ENCODE measurements at regions not wholly inside any gene's neighbourhood (a gene's known extent, or its start where the extent isn't known, plus 50 kb on each side); places are given as distances from the start of the nearest gene placed in this dataset.

- H3K9me3 ChIP-seq (ENCODE audit: control insufficient read depth, low read length), result no peaks in the 10 kb centered on the region
- H3K4me1 ChIP-seq (ENCODE audit: control insufficient read depth, insufficient read depth, low read length), result no peaks in the 10 kb centered on the region
- H3K4me3 ChIP-seq (ENCODE audit: insufficient read depth, low read depth, low read length), result no peak overlapping the region
- no peak overlapping the region for H3K27ac ChIP-seq (ENCODE audit: insufficient read depth, low read depth, low read length, poor library complexity, severe bottlenecking)
- WGBS, 2 experiments, result 95 to 100% methylated on average over 2 of the region's 2 CpGs
- no peaks in the 10 kb centered on the region for H3K36me3 ChIP-seq (ENCODE audit: control insufficient read depth, insufficient read depth, low read length)
- H3K27me3 ChIP-seq (ENCODE audit: control insufficient read depth, insufficient read depth, low read length, poor library complexity, severe bottlenecking), result no peaks in the 10 kb centered on the region
Measured at GRCh38 chr6:90816764-90817163, 229.9 kb upstream of the MAP3K7 start.

DNA sequence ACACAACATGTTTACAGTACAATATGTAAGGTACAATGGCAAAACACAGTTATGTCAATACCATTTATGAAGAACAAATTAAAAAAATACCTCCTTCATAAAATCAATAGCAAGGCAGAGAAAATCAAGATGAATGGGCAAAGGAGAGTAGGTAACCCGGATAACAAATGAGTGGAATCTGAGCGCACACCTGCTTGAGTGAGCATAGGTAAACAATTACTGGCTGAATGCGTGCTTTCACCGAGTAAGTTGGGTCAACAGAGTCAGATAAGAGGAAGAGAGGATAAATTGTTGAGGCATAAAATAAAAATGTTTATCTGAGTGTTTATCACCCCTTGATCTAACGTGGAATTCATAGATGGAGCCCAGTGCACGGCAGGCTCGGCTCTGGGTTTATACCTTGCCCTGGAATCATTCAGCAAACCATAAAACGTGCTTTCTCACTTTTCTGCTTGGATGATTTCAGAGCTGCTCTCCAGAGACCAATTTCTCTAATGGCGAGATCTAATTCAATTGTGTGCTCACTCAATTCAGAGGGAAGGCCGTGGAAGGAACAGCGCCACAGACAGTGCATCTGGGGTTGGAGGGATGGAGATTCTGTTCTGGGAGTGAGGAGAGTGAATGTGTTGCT lies 224.8 kb upstream of the MAP3K7 start:
- no peaks in the 10 kb centered on the region for H3K9me3 ChIP-seq (ENCODE audit: control insufficient read depth, low read length)
- no peaks in the 10 kb centered on the region for H3K4me1 ChIP-seq (ENCODE audit: control insufficient read depth, insufficient read depth, low read length)
- WGBS, 2 experiments, result 88 to 92% methylated on average over 11 of the region's 11 CpGs
- no peaks in the 10 kb centered on the region for H3K27me3 ChIP-seq (ENCODE audit: control insufficient read depth, insufficient read depth, low read length, poor library complexity, severe bottlenecking)
- H3K4me3 ChIP-seq (ENCODE audit: insufficient read depth, low read depth, low read length), result no peak overlapping the region
- H3K36me3 ChIP-seq (ENCODE audit: control insufficient read depth, insufficient read depth, low read length), result no peaks in the 10 kb centered on the region
- no peak overlapping the region for H3K27ac ChIP-seq (ENCODE audit: insufficient read depth, low read depth, low read length, poor library complexity, severe bottlenecking)

DNA sequence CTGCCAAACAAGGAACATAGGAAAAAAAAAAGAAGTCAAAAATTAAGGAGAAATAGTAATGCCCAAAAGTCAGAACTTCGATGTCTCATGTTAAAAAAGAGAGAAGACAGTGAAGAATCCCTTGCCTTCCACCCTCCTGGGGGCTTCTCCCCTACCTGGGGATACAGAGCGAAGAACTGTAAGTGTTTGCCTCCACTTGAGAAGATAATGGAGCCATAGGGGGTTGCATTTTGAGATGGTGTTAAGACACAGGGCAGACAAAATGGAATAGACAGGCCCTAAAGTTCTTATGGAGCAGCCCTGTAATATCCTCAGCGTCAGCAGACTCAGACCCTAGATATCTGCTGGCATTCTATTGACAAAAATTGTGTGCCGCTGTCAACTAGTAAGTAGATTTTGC lies 222.2 kb upstream of the MAP3K7 start:
- Histone ChIP-seq H3K4me3 (ENCODE audit: insufficient read depth, low read depth, low read length) (no peak overlapping the region), H3K27ac (ENCODE audit: insufficient read depth, low read depth, low read length, poor library complexity, severe bottlenecking) (no peak overlapping the region), H3K4me1 (ENCODE audit: control insufficient read depth, insufficient read depth, low read length) (no peaks in the 10 kb centered on the region), H3K27me3 (ENCODE audit: control insufficient read depth, insufficient read depth, low read length, poor library complexity, severe bottlenecking) (no peaks in the 10 kb centered on the region), H3K9me3 (ENCODE audit: control insufficient read depth, low read length) (no peaks in the 10 kb centered on the region), H3K36me3 (ENCODE audit: control insufficient read depth, insufficient read depth, low read length) (no peaks in the 10 kb centered on the region)
- WGBS, 2 experiments, result 82 to 83% methylated on average over 4 of the region's 4 CpGs

GRCh38 chr6:90807791-90808701 lies 221.2 kb upstream of the MAP3K7 start:
- WGBS, 2 experiments, result 89 to 94% methylated on average over 5 to 6 of the region's 6 CpGs
- H3K36me3 ChIP-seq (ENCODE audit: control insufficient read depth, insufficient read depth, low read length), result no peaks in the 10 kb centered on the region
- no peaks in the 10 kb centered on the region for H3K9me3 ChIP-seq (ENCODE audit: control insufficient read depth, low read length)
- no peaks in the 10 kb centered on the region for H3K27me3 ChIP-seq (ENCODE audit: control insufficient read depth, insufficient read depth, low read length, poor library complexity, severe bottlenecking)
- no peak overlapping the region for H3K4me3 ChIP-seq (ENCODE audit: insufficient read depth, low read depth, low read length)
- H3K4me1 ChIP-seq (ENCODE audit: control insufficient read depth, insufficient read depth, low read length), result no peaks in the 10 kb centered on the region
- no peak overlapping the region for H3K27ac ChIP-seq (ENCODE audit: insufficient read depth, low read depth, low read length, poor library complexity, severe bottlenecking)

DNA sequence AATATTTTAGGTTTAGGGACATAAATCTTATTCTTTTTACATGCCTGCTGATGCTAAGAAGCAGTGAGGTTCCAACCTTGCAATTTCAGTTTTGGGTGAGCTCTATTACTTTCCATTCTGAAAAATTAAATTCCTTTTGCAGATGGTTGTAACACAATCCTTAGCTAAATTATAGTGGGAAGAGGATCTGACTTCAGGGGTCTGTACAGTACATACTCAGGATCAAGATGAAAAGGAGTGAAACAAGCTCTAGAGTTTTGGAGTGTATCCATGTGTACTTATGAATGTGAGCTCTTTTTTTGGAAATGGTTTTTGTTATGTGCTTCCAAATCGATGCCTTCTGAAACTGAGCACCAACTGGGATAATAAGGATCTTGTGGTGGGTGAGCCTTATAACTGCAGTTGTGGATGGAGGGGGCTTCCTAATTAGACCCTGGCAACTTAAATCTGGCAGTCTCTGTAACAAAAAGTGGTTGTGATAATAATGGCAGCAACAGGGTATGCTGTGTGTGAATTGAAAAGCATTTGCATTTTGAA lies 218.8 kb upstream of the MAP3K7 start:
- no peaks in the 10 kb centered on the region for H3K27me3 ChIP-seq (ENCODE audit: control insufficient read depth, insufficient read depth, low read length, poor library complexity, severe bottlenecking)
- no peak overlapping the region for H3K27ac ChIP-seq (ENCODE audit: insufficient read depth, low read depth, low read length, poor library complexity, severe bottlenecking)
- 92 to 97% methylated on average over 1 of the region's 1 CpG for WGBS, 2 experiments
- no peaks in the 10 kb centered on the region for H3K9me3 ChIP-seq (ENCODE audit: control insufficient read depth, low read length)
- H3K4me1 ChIP-seq (ENCODE audit: control insufficient read depth, insufficient read depth, low read length), result no peaks in the 10 kb centered on the region
- H3K4me3 ChIP-seq (ENCODE audit: insufficient read depth, low read depth, low read length), result no peak overlapping the region
- H3K36me3 ChIP-seq (ENCODE audit: control insufficient read depth, insufficient read depth, low read length), result no peaks in the 10 kb centered on the region

DNA sequence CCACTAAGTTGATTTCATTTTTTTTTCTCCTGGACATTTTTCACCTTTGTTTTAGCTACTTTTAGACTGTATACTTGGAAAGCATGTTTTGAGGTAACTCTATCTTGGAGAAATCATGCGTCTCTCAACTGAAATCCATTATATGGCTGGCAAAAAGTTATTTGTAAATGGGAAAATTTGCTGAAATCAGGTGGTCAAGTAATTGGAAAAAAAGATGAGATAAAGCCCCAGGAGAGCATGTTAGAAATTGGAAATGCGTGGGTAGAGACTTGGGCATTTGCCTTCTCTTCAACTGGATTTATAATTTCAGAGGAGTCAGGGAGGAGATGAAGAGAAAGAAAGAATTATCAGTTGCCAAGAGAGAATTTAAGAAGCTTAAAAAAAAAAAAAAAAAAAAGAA lies 217.1 kb upstream of the MAP3K7 start:
- H3K36me3 ChIP-seq (ENCODE audit: control insufficient read depth, insufficient read depth, low read length), result no peaks in the 10 kb centered on the region
- 94 to 97% methylated on average over 2 of the region's 2 CpGs for WGBS, 2 experiments
- no peaks in the 10 kb centered on the region for H3K27me3 ChIP-seq (ENCODE audit: control insufficient read depth, insufficient read depth, low read length, poor library complexity, severe bottlenecking)
- H3K4me1 ChIP-seq (ENCODE audit: control insufficient read depth, insufficient read depth, low read length), result no peaks in the 10 kb centered on the region
- no peaks in the 10 kb centered on the region for H3K9me3 ChIP-seq (ENCODE audit: control insufficient read depth, low read length)
- H3K4me3 ChIP-seq (ENCODE audit: insufficient read depth, low read depth, low read length), result no peak overlapping the region
- H3K27ac ChIP-seq (ENCODE audit: insufficient read depth, low read depth, low read length, poor library complexity, severe bottlenecking), result no peak overlapping the region

DNA sequence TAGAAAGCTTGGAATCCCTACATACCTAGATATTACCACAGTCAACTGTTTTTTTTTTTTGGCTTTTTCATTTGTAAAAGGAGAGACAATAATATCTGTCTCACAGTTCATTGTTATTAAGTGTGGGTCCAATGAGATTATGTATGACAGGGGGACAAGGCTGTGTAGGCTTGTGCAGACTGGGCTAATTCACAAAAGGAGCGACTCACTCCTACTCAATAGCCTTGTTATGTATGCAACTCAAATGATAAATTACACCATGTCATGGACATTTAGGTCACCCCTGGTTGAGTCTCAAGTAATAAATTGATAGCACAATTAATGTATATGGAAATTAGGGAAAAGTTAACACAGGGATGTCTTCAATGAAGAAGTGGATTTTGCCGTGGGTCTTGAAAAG lies 208.2 kb upstream of the MAP3K7 start:
- WGBS, 2 experiments, result 91 to 96% methylated on average over 1 to 2 of the region's 2 CpGs
- H3K27me3 ChIP-seq (ENCODE audit: control insufficient read depth, insufficient read depth, low read length, poor library complexity, severe bottlenecking), result no peaks in the 10 kb centered on the region
- H3K27ac ChIP-seq (ENCODE audit: insufficient read depth, low read depth, low read length, poor library complexity, severe bottlenecking), result no peak overlapping the region
- H3K36me3 ChIP-seq (ENCODE audit: control insufficient read depth, insufficient read depth, low read length), result no peaks in the 10 kb centered on the region
- no peaks in the 10 kb centered on the region for H3K9me3 ChIP-seq (ENCODE audit: control insufficient read depth, low read length)
- no peaks in the 10 kb centered on the region for H3K4me1 ChIP-seq (ENCODE audit: control insufficient read depth, insufficient read depth, low read length)
- H3K4me3 ChIP-seq (ENCODE audit: insufficient read depth, low read depth, low read length), result no peak overlapping the region

GRCh38 chr6:90793771-90794170 lies 206.9 kb upstream of the MAP3K7 start:
- Histone ChIP-seq H3K9me3 (ENCODE audit: control insufficient read depth, low read length) (no peaks in the 10 kb centered on the region), H3K4me1 (ENCODE audit: control insufficient read depth, insufficient read depth, low read length) (no peaks in the 10 kb centered on the region)

DNA sequence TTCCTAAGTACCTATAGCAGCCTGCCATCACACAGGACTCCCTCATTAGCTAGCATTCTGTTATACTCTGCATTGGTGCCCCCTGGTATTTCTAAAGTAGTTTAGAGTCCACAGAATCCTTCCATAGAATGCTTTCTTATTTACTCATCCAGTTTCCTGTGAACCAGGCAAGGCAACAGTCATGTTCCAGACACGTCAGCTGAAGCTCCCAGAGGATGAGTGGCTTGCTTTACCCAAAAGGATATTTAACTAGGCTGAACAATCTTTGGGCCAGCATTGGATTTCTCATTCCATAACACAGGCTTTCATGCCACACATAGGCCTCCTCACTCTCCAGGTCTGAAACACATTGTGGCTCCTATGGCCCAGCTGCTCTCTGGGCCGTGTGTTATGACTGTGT lies 203.8 kb upstream of the MAP3K7 start:
- H3K27me3 ChIP-seq (ENCODE audit: control insufficient read depth, insufficient read depth, low read length, poor library complexity, severe bottlenecking), result no peaks in the 10 kb centered on the region
- H3K4me3 ChIP-seq (ENCODE audit: insufficient read depth, low read depth, low read length), result no peak overlapping the region
- H3K9me3 ChIP-seq (ENCODE audit: control insufficient read depth, low read length), result no peaks in the 10 kb centered on the region
- H3K27ac ChIP-seq (ENCODE audit: insufficient read depth, low read depth, low read length, poor library complexity, severe bottlenecking), result no peak overlapping the region
- H3K4me1 ChIP-seq (ENCODE audit: control insufficient read depth, insufficient read depth, low read length), result no peaks in the 10 kb centered on the region
- WGBS, 2 experiments, result 91 to 92% methylated on average over 2 of the region's 2 CpGs
- H3K36me3 ChIP-seq (ENCODE audit: control insufficient read depth, insufficient read depth, low read length), result no peaks in the 10 kb centered on the region

More at GRCh38 chr6:90793771-90794170, 206.9 kb upstream of the MAP3K7 start:
- Histone ChIP-seq H3K4me3 (ENCODE audit: insufficient read depth, low read depth, low read length) (no peak overlapping the region), H3K27me3 (ENCODE audit: control insufficient read depth, insufficient read depth, low read length, poor library complexity, severe bottlenecking) (no peaks in the 10 kb centered on the region), H3K36me3 (ENCODE audit: control insufficient read depth, insufficient read depth, low read length) (no peaks in the 10 kb centered on the region), H3K27ac (ENCODE audit: insufficient read depth, low read depth, low read length, poor library complexity, severe bottlenecking) (no peak overlapping the region)
- 93% methylated on average over 2 of the region's 2 CpGs for WGBS, 2 experiments

DNA sequence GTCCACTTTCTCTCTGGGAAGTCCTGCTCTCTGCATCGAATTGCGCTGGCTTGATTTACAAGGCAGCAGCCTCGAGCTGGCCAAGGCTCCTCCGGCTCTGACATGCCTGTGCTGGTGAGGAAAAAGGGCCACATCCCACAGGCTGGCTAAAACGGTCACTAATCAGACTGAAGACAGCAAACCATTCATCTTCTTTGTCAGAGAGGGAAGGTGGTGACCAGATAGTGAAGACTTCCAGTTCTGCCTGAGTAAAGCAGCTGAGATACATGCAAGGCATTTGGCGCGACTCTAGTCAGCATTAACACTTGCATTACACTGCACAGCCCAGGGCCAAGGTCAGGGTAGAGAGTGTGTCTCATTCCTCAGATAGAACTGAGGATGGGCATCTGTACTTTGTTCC lies 203.2 kb upstream of the MAP3K7 start:
- H3K27me3 ChIP-seq (ENCODE audit: control insufficient read depth, insufficient read depth, low read length, poor library complexity, severe bottlenecking), result no peaks in the 10 kb centered on the region
- H3K9me3 ChIP-seq (ENCODE audit: control insufficient read depth, low read length), result no peaks in the 10 kb centered on the region
- H3K4me3 ChIP-seq (ENCODE audit: insufficient read depth, low read depth, low read length), result no peak overlapping the region
- no peaks in the 10 kb centered on the region for H3K36me3 ChIP-seq (ENCODE audit: control insufficient read depth, insufficient read depth, low read length)
- 80 to 85% methylated on average over 7 of the region's 7 CpGs for WGBS, 2 experiments
- H3K4me1 ChIP-seq (ENCODE audit: control insufficient read depth, insufficient read depth, low read length), result no peaks in the 10 kb centered on the region
- no peak overlapping the region for H3K27ac ChIP-seq (ENCODE audit: insufficient read depth, low read depth, low read length, poor library complexity, severe bottlenecking)

Measured in ectodermal cell (in vitro differentiated cells).